ENCODE measurements at regions not wholly inside any gene's neighbourhood (a gene's known extent, or its start where the extent isn't known, plus 50 kb on each side); places are given as distances from the start of the nearest gene placed in this dataset.
A peak's percentile ranks its signal among the peaks of the same experiment; 100 is the strongest.
"Not testable (repeated sequence)": the region's sequence is repeated elsewhere in the genome, so short reads cannot be mapped to it uniquely, and the experiment has no call there.

GRCh38 chrX:96556886-96557285 is 127.8 kb upstream of the DIAPH2 start:
- TF ChIP-seq CTCF (IDR thresholded peaks at IDR 0.05; ENCODE audit: low read depth, low read length): no peak
- Histone ChIP-seq H3K27me3 (no peaks in the 10 kb centered on the region), H3K27ac (no peak overlapping the region), H3K4me1 (ENCODE audit: low read depth) (no peaks in the 10 kb centered on the region), H3K36me3 (no peaks in the 10 kb centered on the region), H3K9me3 (ENCODE audit: low read depth) (no peaks in the 10 kb centered on the region), H3K4me3 (no peak overlapping the region)
- DNase-seq (ENCODE audit: low read depth in 1 of 2, low spot score in 1 of 2): no peak

- not testable (repeated sequence) for H3K4me1 ChIP-seq (ENCODE audit: low read depth); H3K9me3 ChIP-seq (ENCODE audit: low read depth); DNase-seq (ENCODE audit: low read depth in 1 of 2, low spot score in 1 of 2); H3K36me3 ChIP-seq; H3K4me3 ChIP-seq; H3K27ac ChIP-seq; H3K27me3 ChIP-seq
Observed at GRCh38 chrX:96561129-96561528, 123.5 kb upstream of the DIAPH2 start.

GRCh38 chrX:96563646-96564045 is 121.0 kb upstream of the DIAPH2 start:
- Histone ChIP-seq H3K36me3 (no peaks in the 10 kb centered on the region), H3K9me3 (ENCODE audit: low read depth) (no peaks in the 10 kb centered on the region), H3K27ac (no peak overlapping the region), H3K4me1 (ENCODE audit: low read depth) (no peaks in the 10 kb centered on the region), H3K4me3 (no peak overlapping the region), H3K27me3 (no peaks in the 10 kb centered on the region)
- DNase-seq (ENCODE audit: low read depth in 1 of 2, low spot score in 1 of 2): peak in 1 of 2 donors; percentile 57
- no peak for TF ChIP-seq CTCF (IDR thresholded peaks at IDR 0.05; ENCODE audit: low read depth, low read length)

GRCh38 chrX:96564595-96564994 is 120.0 kb upstream of the DIAPH2 start:
- no peaks in the 10 kb centered on the region for H3K36me3 ChIP-seq
- H3K27ac ChIP-seq: no peak overlapping the region
- TF ChIP-seq CTCF (IDR thresholded peaks at IDR 0.05; ENCODE audit: low read depth, low read length): no peak
- no peaks in the 10 kb centered on the region for H3K27me3 ChIP-seq
- H3K4me1 ChIP-seq (ENCODE audit: low read depth): no peaks in the 10 kb centered on the region
- H3K4me3 ChIP-seq: no peak overlapping the region
- H3K9me3 ChIP-seq (ENCODE audit: low read depth): no peaks in the 10 kb centered on the region
- DNase-seq (ENCODE audit: low read depth in 1 of 2, low spot score in 1 of 2): no peak

- no peak for DNase-seq (ENCODE audit: low read depth in 1 of 2, low spot score in 1 of 2)
- TF ChIP-seq CTCF (IDR thresholded peaks at IDR 0.05; ENCODE audit: low read depth, low read length): no peak
- H3K9me3 ChIP-seq (ENCODE audit: low read depth): no peaks in the 10 kb centered on the region
- no peaks in the 10 kb centered on the region for H3K4me1 ChIP-seq (ENCODE audit: low read depth)
- no peak overlapping the region for H3K4me3 ChIP-seq
- no peak overlapping the region for H3K27ac ChIP-seq
- no peaks in the 10 kb centered on the region for H3K27me3 ChIP-seq
- H3K36me3 ChIP-seq: no peaks in the 10 kb centered on the region
Observed at GRCh38 chrX:96566878-96567277, 117.8 kb upstream of the DIAPH2 start.

GRCh38 chrX:96568071-96568470 is 116.6 kb upstream of the DIAPH2 start:
- Histone ChIP-seq H3K9me3 (ENCODE audit: low read depth) (no peaks in the 10 kb centered on the region), H3K27ac (no peak overlapping the region), H3K36me3 (no peaks in the 10 kb centered on the region), H3K4me1 (ENCODE audit: low read depth) (no peaks in the 10 kb centered on the region), H3K27me3 (no peaks in the 10 kb centered on the region), H3K4me3 (no peak overlapping the region)
- no peak for TF ChIP-seq CTCF (IDR thresholded peaks at IDR 0.05; ENCODE audit: low read depth, low read length)
- no peak for DNase-seq (ENCODE audit: low read depth in 1 of 2, low spot score in 1 of 2)
